ENCODE measurements at regions not wholly inside any gene's neighbourhood (a gene's known extent, or its start where the extent isn't known, plus 50 kb on each side); places are given as distances from the start of the nearest gene placed in this dataset.

GRCh38 chr6:11890209-11890608 is 111.6 kb upstream of the ADTRP start:
- ChIA-PET CTCF (no interaction called here), POLR2A (no interaction called here)
- Histone ChIP-seq H3K9me3 (ENCODE audit: control insufficient read depth, insufficient read depth, low read depth, low read length) (no peaks in the 10 kb centered on the region), H3K27ac (ENCODE audit: extremely low read depth, low read depth, low read length) (no peak overlapping the region), H3K4me3 (ENCODE audit: low read depth, low read length) (no peak overlapping the region), H3K36me3 (ENCODE audit: control insufficient read depth in 2 of 2, insufficient read depth in 1 of 2, low read length in 2 of 2) (no peaks in the 10 kb centered on the region), H3K4me1 (ENCODE audit: control insufficient read depth, insufficient read depth, low read length) (no peaks in the 10 kb centered on the region)
- no peak for TF ChIP-seq ZNF510 (tag by site-specific recombination; IDR thresholded peaks at IDR 0.05; ENCODE audit: insufficient replicate concordance)
- TF ChIP-seq ZNF426 (tag by site-specific recombination; IDR thresholded peaks at IDR 0.05), result no peak
- TF ChIP-seq ZNF132 (tag by site-specific recombination; IDR thresholded peaks at IDR 0.05; ENCODE audit: borderline replicate concordance), result no peak
- TF ChIP-seq ZNF639 (tag by site-specific recombination; IDR thresholded peaks at IDR 0.05), result no peak
- TF ChIP-seq ZNF366 (tag by site-specific recombination; conservative IDR thresholded peaks at IDR 0.05), result no peak
- no peak for TF ChIP-seq ZNF266 (tag by site-specific recombination; IDR thresholded peaks at IDR 0.05; ENCODE audit: low read depth)
- TF ChIP-seq ZNF548 (tag by site-specific recombination; IDR thresholded peaks at IDR 0.05), result no peak
- TF ChIP-seq ZNF362 (tag by site-specific recombination; IDR thresholded peaks at IDR 0.05), result no peak
- TF ChIP-seq ZNF223 (tag by site-specific recombination; IDR thresholded peaks at IDR 0.05), result no peak
- TF ChIP-seq ZSCAN16 (tag by site-specific recombination; IDR thresholded peaks at IDR 0.05), result no peak
- no peak for TF ChIP-seq RBAK (tag by site-specific recombination; IDR thresholded peaks at IDR 0.05)

GRCh38 chr6:11889572-11889971 is 111.0 kb upstream of the ADTRP start:
- no peaks in the 10 kb centered on the region for H3K9me3 ChIP-seq (ENCODE audit: control insufficient read depth, insufficient read depth, low read depth, low read length)
- H3K4me3 ChIP-seq (ENCODE audit: low read depth, low read length), result no peak overlapping the region
- TF ChIP-seq PRDM10 (tag by site-specific recombination; IDR thresholded peaks at IDR 0.05), result no peak
- TF ChIP-seq EGR2 (tag by site-specific recombination; IDR thresholded peaks at IDR 0.05; ENCODE audit: low read depth), result no peak
- TF ChIP-seq ZNF350 (tag by site-specific recombination; IDR thresholded peaks at IDR 0.05), result no peak
- TF ChIP-seq ZNF561 (tag by site-specific recombination; IDR thresholded peaks at IDR 0.05; ENCODE audit: borderline replicate concordance), result no peak
- no peak for TF ChIP-seq ZNF792 (tag by site-specific recombination; IDR thresholded peaks at IDR 0.05)
- no peak for TF ChIP-seq ZNF146 (tag by site-specific recombination; IDR thresholded peaks at IDR 0.05)
- TF ChIP-seq GFI1B (tag by site-specific recombination; IDR thresholded peaks at IDR 0.05), result no peak
- TF ChIP-seq ZNF555 (tag by site-specific recombination; conservative IDR thresholded peaks at IDR 0.05), result no peak
- no peak for TF ChIP-seq ZNF544 (tag by site-specific recombination; IDR thresholded peaks at IDR 0.05)
- TF ChIP-seq ZNF654 (tag by site-specific recombination; IDR thresholded peaks at IDR 0.05; ENCODE audit: low read depth), result no peak
- no peak for TF ChIP-seq ZNF433 (tag by site-specific recombination; IDR thresholded peaks at IDR 0.05; ENCODE audit: low read depth)
- no peak for TF ChIP-seq MZF1 (tag by site-specific recombination; IDR thresholded peaks at IDR 0.05; ENCODE audit: borderline replicate concordance)
- TF ChIP-seq ZNF404 (tag by site-specific recombination; IDR thresholded peaks at IDR 0.05), result no peak
- no peak for TF ChIP-seq ZNF600 (tag by site-specific recombination; IDR thresholded peaks at IDR 0.05)
- TF ChIP-seq ZSCAN4 (tag by site-specific recombination; IDR thresholded peaks at IDR 0.05), result no peak
- ChIA-PET POLR2A (interaction anchor here (0.6 kb wide), 2 partner anchors 143 to 213 kb away, joined by 3 to 4 read pairs; no protein-coding TSS in a partner anchor), CTCF (no interaction called here)
- no peaks in the 10 kb centered on the region for H3K36me3 ChIP-seq (ENCODE audit: control insufficient read depth in 2 of 2, insufficient read depth in 1 of 2, low read length in 2 of 2)
- no peak overlapping the region for H3K27ac ChIP-seq (ENCODE audit: extremely low read depth, low read depth, low read length)
- no peaks in the 10 kb centered on the region for H3K4me1 ChIP-seq (ENCODE audit: control insufficient read depth, insufficient read depth, low read length)
